LoVo (cell line): ENCODE measurements at regions not wholly inside any gene's neighbourhood (a gene's known extent, or its start where the extent isn't known, plus 50 kb on each side); places are given as distances from the start of the nearest gene placed in this dataset.
"Not testable (repeated sequence)": the region's sequence is repeated elsewhere in the genome, so short reads cannot be mapped to it uniquely, and the experiment has no call there.

ENCODE experiments used
- DNase-seq: peaks from one replicate; pipeline ENCODE4 v3.0.0-alpha.2; 2016; ENCODE audit warnings: low spot score

DNA sequence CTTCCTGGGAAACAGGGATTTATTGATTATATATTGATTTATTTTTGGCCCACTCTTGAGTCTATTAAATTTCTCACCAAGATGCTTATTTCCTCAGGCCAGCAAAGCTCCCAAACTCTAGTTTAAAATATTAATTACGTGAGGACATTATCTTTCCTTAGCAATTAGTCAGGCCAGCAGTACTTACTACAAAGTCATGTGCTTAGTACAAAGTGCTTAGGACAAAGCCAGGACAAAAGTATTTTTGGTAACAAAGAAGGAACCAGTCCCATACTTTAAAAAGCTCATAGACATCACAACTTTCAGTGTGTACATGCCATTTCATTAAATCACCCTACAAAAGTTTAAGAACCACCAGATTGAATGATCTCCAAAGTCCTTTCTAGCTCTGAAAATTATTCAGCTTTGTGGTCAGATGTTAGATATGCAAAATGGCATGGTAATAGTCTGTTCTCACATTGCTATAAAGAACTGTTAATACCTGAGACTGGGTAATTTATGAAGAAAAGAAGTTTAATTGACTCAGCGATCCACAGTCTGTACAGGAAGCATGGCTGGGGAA is 94.7 kb upstream of the PWP1 start:
- DNase-seq, result no peak

DNA sequence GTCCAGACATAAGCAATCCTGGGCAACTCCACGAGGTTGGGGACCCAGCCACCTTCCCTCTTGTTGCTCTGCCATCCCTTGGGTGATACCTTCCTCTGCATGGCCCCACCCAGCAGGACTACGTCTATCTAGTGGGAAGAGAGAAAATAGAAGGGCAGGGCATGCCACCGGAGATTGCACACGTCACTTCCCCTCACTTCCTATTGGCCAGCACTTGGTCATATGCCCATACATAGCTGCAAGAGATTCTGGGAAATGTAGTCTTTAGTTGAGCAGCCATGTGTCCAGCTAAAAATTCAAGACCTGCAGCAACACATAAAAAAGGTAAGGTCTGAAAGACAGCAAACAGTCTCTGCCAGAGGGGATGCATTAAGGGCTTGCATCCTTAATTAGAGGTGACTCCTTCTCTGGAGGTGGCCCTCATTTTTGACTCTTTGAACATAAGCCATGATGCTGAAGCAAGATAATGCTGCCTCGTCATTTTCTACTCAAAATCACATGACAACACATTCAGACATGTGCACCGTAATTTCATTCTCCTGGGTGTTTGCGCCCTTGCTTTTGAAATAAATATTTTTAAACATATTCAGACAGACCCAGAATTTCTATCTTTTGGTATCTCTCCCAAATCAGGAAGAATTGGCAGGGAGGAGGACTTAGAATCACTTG is 91.8 kb upstream of the PWP1 start:
- no peak for DNase-seq

DNA sequence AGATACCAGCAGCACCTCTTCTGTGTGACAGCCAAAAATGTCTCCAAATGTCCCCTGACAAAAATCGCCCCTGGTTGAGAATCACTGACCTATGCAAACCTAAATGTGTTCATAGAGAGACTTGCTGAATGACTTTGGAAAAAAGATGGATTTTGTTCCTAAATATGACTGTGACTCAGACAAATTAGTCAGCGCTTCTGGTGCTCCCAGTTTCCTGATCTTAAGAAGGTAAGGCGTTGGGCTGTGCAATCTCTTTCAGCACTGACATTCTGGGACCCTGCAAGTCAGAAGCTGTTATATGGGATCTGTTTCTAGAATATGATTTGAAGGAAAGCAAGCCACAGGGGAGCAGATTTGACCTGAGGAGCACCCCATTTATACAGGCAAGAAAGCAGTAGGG is 90.6 kb upstream of the PWP1 start:
- no peak for DNase-seq

DNA sequence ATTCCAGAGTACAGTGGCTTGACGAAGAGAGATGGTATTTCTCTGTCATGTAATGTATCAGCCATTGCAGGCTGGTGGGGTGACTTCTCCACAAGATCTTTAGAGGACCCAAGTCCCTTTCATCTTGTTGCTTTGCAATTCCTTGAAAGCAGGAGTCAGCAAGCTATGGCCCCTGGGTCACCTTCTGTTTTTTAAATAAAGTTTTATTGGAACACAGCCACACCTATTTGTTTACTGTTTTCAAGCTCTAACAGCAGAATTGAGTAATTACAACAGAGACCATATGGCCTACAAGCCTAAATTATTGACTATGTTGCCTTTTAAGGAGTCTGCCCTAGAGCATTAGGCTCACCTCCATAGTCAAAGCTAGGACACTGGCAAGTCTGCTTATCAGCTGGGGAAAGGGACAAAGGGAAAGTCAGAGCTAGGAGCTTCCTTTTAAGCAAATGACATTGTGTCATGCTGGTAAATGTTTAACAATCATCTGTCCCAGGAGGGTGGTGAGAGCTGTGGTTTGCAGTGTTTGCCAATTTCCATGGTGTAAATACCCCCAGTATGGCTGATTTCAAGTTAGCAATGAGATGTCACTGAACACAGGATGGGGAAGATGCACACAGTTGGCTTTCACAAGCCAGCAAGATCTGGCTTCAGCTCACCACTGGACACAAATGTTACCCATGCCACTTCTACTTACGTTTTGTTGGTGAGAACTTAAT is 87.7 kb upstream of the PWP1 start:
- DNase-seq, result no peak

DNA sequence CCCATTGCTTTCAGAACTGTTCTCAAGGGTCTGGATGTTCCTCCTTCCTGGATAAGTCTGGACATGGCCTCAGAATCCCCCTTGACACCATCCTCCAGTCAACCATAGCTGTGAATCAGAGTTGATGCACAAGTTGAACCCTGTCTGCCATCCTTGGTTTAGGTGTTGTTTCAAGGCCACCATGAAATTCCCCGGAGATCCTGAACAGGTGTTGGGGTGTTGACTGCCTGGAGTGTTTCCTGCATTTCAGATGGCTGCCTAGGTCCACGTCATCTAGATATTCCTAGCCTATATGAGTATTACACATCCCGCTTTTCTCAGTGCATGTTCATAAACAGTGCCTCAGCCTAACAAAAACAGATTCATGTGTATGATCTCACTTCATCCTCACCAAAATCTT is 86.7 kb upstream of the PWP1 start:
- DNase-seq, result no peak

DNA sequence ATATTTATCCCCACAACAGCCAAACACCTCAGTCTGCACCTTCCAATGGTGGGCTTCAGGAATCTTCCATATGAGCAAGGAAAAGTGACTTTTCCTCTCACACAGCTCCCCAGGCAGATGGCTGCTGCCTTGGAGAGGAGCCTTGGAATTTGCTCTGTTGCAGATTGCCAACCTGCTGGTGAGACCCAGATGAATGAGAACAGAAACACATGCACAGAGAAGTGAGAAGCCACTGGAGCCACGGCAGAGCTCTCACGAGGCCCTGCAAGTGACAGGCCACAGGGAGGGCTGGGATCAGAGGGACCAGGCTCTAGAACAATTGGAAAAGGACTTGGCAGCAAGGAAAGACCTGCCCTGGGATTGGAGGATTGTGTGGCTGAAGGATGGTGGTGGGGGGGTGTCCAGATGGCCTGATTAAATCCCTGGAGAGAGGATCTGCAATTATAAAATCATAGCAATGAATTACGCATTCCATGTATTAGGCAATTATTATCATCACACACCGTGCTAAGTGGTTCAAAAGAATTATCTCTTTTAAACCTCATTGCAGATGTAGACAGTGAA is 84.9 kb upstream of the PWP1 start:
- no peak for DNase-seq

DNA sequence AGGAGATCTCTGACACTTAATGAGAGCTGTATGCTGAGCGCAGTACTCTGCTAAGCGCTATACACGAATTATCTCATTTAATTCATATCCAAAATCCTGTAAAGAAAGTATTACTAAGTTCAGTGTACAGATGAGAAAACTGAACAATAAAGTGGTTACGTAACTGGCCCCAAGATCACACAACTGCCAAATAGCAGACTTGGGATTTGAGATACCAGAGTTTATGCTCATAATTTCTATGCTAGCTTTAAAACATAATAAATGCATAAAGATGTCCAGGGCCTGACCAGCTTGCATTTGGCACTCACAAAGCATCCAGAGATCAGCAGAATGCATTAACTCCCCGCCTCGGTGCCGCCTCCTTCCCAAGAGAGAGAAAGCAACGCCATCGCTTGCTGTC is 83.2 kb upstream of the PWP1 start:
- no peak for DNase-seq

DNA sequence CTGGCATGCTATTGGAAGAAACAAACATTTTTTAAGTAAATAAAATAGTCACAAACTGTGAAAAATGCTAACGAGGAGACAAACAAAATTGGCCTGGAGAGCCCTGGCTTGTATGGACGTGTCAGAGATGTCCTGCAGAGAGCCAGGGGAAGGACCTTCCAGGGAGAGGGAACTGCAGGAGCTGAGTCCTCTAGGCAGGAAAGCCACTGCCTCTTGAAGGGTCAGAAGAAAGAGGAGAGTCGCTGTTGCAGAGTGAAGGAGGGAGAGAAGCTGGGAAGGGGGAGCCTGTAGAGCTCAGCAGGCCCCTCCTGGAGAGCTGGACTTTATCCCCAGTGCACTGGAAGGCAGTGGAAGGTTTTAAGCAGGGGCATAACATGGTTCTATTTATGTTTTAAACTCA is 80.3 kb upstream of the PWP1 start:
- DNase-seq, result no peak

DNA sequence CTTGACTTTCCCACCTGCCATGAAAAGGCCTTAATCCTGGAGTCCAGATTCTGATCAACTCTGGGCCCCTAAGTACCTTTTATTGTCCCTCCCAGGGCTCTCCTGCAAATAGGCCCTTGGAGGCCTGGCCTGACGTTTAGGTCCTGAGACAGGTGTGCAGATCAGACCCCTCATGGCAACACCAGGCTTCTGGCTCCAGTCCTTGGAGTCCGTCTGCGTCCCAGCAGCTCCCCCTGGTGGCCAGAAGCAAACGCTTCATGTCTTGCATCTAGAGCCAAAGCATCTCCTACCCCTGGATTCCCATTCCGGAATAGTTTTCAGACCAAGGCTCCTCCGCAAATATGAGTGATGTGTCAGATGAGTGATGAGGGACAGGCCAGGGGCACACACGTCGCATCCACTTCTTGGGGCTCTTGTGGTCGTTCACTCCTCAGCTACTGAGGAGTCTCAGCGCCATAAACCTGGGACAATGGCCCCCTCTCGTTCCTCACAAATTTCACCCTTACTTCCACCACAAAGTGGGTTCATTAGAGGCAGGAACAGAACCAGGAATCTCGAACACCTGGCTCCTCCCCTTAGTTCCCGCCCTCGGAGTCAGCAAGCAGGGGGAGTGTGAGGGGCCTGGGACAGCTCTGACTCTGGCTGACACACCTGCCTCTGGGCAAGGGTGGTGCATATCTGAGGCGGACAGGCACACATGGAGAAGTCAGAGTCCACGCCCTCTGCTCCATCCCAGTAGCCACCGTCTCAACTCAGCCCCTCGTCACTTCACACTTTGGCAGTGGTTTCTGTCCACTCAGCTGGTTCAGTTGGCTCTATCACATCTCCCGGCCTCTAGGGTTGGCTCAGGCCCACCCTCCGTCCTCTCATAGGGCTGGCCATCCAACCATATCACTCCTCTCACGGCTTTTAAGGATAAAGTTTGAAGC is 77.9 kb upstream of the PWP1 start:
- peak; percentile 81 for DNase-seq

DNA sequence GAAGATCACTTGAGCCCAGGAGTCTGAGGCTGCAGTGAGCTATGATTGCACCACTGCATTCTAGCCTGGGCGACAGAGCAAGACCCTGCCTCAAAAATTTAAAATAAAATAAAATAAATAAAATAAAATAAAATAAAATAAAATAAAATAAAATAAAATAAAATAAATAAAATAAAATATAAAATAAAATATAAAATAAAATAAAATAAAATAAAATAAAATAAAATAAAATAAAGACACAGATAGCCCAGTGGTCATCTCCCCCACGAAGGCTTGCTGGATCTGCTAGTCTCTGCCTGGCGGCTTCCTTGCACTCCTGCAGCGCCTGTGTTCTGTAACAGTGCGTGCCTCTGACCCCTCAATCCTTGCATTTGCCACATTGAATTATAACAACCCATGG is 76.8 kb upstream of the PWP1 start:
- not testable (repeated sequence) for DNase-seq

DNA sequence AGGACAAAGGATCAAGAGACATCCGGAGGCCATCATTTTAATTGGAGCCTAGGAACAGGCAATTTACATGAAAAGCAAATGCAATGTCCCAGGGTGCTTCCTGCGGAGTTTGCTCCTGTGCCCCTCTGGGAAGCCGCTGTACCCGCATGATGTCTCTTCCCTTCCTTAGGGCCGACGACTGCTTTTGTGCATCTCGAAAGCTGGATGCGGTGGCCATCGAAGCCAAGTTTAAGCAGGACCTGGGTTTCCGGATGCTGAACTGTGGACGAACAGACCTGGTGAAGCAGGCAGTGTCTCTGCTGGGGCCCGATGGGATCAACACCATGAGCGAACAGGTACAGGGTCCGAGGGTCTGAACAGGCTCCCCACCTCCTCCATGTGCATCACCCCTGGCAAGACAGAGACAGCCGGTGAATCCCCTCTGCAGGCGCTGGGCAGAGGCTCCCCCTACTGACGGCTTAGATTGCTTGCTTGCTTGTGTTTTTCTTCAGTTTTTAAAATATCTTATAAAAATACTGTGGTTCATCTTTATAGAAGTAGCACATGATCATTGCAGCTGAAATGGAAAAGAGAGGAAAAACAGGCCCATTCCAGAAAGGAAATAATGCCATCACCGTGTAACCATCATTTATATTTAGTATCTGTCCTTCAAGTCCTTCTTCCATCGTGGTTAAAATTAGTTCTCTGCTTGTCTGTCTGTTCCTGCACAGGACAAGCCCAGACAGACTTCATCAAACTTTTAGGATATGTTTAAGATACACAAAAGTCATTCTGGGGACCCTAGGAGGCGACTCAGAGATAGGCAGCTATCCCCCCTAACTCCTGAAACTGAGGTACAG is 75.4 kb upstream of the PWP1 start:
- DNase-seq, result peak; percentile 29

DNA sequence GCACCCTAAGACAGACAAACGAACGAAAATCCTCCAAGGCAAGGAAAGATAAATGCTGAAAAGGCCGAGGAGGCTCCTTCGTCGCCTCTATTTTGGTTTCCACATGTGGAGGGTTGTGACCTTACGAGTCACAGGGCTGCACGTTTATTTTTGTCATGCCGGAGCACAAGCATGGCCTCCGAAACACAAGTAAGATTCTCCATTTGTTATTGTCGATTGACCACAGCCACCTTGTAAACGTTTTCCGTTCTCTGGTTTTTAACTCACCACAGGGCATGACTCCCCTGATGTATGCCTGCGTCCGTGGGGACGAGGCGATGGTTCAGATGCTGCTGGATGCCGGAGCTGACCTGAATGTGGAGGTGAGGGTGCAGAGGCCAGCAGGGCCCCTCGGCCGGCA is 73.1 kb upstream of the PWP1 start:
- no peak for DNase-seq

DNA sequence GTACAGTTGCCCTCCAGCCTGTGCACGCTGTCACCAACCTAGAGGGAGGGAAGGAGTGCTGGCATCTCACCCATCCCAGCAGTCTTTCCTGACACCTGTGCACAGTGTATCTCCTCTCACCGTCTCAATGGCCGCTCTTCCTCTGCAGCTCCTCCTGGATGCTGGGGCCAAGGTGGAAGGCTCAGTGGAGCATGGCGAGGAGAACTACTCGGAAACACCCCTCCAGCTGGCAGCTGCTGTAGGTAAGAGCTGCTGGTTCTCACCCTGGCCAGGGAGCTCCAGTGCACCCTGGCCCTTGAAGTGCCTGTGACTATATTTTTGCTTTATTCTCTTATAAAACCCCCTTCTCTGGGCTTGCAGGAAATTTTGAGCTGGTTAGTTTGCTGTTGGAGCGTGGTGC is 68.7 kb upstream of the PWP1 start:
- DNase-seq, result no peak

DNA sequence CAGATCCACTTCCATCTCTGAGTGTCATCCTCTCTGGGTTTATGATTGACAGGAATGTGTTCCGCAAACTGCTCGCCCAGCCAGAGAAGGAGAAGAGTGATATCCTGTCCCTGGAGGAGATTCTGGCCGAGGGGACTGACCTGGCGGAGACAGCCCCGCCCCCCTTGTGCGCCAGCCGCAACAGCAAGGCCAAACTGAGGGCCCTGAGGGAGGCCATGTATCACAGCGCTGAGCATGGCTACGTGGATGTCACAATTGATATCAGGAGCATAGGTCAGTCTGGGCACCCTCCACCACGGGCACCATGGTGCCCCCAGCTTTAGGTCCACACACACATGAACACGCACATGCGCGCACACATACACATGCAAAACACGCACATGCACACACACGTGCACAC is 67.5 kb upstream of the PWP1 start:
- no peak for DNase-seq

DNA sequence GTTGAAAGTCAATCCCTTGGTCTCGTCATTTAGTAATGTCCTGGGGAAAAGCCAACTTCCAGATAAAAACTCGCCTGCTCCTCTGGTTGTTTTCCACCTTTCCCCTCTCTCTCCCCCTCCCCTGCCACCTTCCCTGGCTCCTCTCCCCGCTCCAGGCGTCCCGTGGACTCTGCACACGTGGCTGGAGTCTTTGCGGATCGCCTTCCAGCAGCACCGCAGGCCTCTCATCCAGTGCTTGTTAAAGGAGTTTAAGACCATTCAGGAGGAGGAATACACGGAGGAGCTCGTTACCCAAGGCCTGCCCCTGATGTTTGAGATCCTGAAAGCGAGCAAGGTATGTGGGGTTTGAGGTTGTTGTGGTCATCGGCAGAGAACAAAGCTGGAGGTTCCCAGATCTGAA is 65.8 kb upstream of the PWP1 start:
- DNase-seq, result no peak

DNA sequence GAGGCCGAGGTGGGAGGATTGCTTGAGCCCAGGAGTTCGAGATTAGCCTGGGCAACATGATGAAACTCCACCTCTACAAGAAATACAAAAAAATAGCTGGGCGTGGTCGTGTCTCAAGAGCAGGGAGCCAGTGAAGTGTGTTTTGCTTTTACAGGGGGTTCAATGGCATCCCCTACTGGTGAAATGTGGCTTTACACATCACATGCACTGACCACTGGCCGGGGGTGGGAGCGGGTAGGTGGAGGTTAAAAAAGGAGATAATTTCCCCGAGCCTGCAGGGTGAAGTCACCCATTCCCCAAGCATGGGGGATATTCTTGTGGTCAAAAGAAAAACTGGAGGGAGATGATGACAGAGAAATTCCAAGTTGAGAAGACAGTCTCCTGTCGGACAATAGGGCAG is 63.6 kb upstream of the PWP1 start:
- no peak for DNase-seq

DNA sequence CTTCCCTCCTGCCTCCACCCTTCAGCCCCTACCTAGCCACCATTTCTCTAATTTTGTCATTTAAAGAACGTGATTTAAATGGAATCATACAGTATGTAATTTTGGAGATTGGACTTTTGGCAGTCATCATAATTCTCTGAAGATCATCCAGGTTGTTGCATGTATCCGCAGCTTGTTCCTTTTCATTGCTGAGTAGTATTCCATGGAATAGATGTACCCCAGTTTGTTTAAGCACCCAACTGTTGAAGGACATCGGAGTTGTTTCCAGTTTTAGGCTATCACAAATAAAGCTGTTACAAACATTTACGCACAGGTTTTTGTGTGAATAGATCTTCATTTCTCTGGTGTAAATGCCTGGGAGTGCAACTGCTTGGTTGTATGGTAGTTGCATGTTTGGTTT is 61.1 kb upstream of the PWP1 start:
- no peak for DNase-seq

DNA sequence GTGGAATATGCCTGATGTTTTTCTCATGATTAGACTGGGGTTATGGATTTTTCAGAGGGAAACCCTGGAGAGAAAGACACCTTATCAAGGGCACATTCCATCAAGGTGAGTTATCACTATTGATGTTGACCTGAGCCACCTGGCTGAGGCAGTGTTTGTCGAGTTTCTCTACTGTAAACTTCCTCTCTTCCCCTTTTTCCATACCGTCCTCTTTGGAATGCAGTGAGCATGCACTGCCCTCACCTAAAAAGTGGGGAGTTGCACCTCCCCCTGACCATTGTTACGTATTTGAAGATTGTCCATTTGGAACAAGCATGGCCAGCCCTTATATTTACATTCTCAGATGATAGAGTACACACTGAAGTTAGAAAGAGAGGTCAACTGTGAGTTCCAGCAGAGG is 53.9 kb upstream of the PWP1 start:
- DNase-seq, result no peak

DNA sequence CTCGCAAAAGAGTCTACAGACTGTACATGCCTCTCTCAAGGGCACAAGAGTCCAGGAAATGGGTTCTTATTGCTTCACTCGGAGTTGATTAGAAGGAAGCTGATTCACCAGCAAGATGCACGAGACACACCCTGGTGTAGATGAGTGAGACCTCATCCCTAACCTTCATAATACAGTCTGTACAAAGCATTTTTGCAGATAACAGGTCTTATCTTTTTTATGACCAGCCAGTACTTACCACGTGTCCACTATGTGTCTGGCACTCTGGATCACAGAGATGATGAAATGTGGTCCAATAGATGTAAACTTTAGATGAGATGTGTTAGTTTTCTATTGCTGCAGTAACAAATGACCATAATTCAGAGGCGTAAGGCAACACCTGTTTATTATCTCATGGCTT is 53.4 kb upstream of the PWP1 start:
- no peak for DNase-seq

DNA sequence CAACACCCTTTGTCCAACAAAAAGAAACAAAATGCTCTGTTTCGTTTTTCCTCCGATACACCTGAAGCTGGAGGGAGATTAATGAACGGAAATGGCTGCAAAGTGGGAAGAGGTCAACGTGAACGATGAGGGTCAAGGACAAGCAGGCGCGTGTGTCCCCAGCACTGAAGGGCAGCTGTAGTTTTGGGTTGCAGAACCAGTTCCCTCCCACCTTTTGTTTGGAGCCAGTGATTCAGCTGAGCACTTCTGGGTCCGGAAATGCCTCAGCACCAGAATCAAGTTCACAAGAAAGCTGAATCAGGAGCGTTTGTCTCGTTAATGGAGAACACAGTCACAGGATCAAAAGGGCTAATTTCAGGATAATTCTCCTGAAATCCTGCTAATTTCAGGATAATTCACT is 51.1 kb upstream of the PWP1 start:
- no peak for DNase-seq

DNA sequence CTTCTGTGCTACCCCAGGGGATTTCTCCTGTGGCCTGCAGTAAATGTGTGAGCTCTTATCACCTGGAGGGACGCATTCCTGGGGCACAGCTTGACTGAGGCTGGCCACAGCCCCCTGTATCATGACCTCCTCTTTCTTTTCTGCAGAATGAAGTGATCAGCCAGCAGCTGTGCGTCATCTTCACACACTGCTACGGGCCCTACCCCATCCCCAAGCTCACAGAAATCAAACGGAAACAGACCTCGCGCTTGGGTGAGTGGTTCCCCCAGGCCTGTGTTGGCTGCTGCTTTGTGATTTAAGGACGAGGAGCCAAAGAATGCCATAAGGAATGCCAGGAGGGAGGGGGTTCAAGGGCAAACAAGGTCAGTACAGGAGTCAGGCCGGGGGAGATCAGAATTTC is 50.5 kb upstream of the PWP1 start:
- DNase-seq, result no peak
